ENCODE measurements at regions not wholly inside any gene's neighbourhood (a gene's known extent, or its start where the extent isn't known, plus 50 kb on each side); places are given as distances from the start of the nearest gene placed in this dataset.

DNA sequence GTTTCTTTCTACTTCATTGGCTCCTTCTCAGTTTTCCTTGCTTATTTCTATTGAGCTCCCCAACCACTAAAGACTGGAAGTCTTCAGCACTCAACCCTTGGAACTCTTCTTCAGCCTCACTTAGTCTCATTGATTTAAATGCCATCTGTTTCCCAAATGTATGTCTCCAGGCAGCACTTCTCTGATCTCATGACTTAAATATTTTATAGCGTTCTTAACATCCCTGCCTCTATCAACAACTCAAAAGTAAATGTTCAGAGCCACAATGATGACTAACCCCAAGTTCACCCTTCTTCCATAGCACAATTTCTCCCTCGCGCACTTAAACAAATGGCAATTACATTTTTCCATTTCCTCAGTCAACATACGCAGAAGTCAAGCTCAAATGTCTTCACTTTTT is 1393.3 kb downstream of the ARAP2 start:
- TF ChIP-seq, protein P1, sequence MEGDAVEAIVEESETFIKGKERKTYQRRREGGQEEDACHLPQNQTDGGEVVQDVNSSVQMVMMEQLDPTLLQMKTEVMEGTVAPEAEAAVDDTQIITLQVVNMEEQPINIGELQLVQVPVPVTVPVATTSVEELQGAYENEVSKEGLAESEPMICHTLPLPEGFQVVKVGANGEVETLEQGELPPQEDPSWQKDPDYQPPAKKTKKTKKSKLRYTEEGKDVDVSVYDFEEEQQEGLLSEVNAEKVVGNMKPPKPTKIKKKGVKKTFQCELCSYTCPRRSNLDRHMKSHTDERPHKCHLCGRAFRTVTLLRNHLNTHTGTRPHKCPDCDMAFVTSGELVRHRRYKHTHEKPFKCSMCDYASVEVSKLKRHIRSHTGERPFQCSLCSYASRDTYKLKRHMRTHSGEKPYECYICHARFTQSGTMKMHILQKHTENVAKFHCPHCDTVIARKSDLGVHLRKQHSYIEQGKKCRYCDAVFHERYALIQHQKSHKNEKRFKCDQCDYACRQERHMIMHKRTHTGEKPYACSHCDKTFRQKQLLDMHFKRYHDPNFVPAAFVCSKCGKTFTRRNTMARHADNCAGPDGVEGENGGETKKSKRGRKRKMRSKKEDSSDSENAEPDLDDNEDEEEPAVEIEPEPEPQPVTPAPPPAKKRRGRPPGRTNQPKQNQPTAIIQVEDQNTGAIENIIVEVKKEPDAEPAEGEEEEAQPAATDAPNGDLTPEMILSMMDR (IDR thresholded peaks at IDR 0.05) = no peak
- TF ChIP-seq EZH2 (IDR thresholded peaks at IDR 0.05) (no peak), EZH2phosphoT487 (IDR thresholded peaks at IDR 0.05) (no peak)

Measured in neural progenitor cell (in vitro differentiated cells).